AG09319 (cell line): ENCODE measurements at regions not wholly inside any gene's neighbourhood (a gene's known extent, or its start where the extent isn't known, plus 50 kb on each side); places are given as distances from the start of the nearest gene placed in this dataset.

Experiments
- DNase-seq: peaks from one replicate; pipeline ENCODE4 v3.0.0-alpha.2; 2010; ENCODE audit warnings: low read depth; ENCODE audit errors: extremely low read depth
- CTCF ChIP-seq: IDR thresholded peaks from 2 replicates; pipeline ENCODE4 v1.5.1; 2011; ENCODE audit warnings: low read depth, mild to moderate bottlenecking, inconsistent platforms, low read length, moderate library complexity

GRCh38 chr13:80562433-80563156 lies 221.7 kb upstream of the SPRY2 start:
- no peak for TF ChIP-seq CTCF
- DNase-seq: no peak

- DNase-seq: no peak
- no peak for TF ChIP-seq CTCF
Measured at GRCh38 chr13:80560609-80561008, 219.7 kb upstream of the SPRY2 start.

- no peak for DNase-seq
- TF ChIP-seq CTCF: no peak
Measured at GRCh38 chr13:80559944-80560343, 219.0 kb upstream of the SPRY2 start.

- DNase-seq: no peak
- TF ChIP-seq CTCF: no peak
Measured at GRCh38 chr13:80558074-80558473, 217.1 kb upstream of the SPRY2 start.

- DNase-seq: no peak
- TF ChIP-seq CTCF: no peak
Measured at GRCh38 chr13:80555796-80556678, 215.1 kb upstream of the SPRY2 start.

GRCh38 chr13:80552851-80553440 lies 212.0 kb upstream of the SPRY2 start:
- TF ChIP-seq CTCF: no peak

More at GRCh38 chr13:80552851-80553440, 212.0 kb upstream of the SPRY2 start:
- no peak for DNase-seq
